HCT116 (cell line): ENCODE measurements at regions not wholly inside any gene's neighbourhood (a gene's known extent, or its start where the extent isn't known, plus 50 kb on each side); places are given as distances from the start of the nearest gene placed in this dataset.

ENCODE experiments used
- ATAC-seq: fragments of 200-7000 bp; cut with Tn5 transposase; 2 replicates; pipeline ENCODE4 v1.9.1; 2020; ENCODE audit warnings: mild to moderate bottlenecking, moderate library complexity
- BruUV-seq: library from RNA; stranded (reverse); fragments of 400-500 nt; replicated peaks from 2 replicates; lab custom pipeline; 2021; lab: Mats Ljungman, UMichigan
- CTCF ChIA-PET: fragments of 300-600 bp; sonication (Branson Sonifier 250); formaldehyde crosslinking; loops from one replicate; lab custom pipeline; 2021; ENCODE audit warnings: antibody characterized with exemption; lab: Charles Lee
- POLR2A ChIA-PET: fragments of 300-600, 350-600 bp; sonication (Branson Sonifier 250); formaldehyde crosslinking; loops from one replicate; lab custom pipeline; 2021; ENCODE audit warnings: antibody characterized with exemption; lab: Charles Lee
- RAD21 ChIA-PET, 2 experiments: fragments of 300-600 bp; sonication (Branson Sonifier 250); formaldehyde crosslinking; loops; one replicate each; lab custom pipeline; 2023; ENCODE audit warnings: low total read pairs in 2 of 2; ENCODE audit not compliant: uncharacterized antibody in 2 of 2, unreplicated experiment in 2 of 2, low non-redundant PET in 1 of 2; lab: Charles Lee
- DNase-seq: peaks from one replicate; pipeline ENCODE4 v3.0.0-alpha.2; 2010; ENCODE audit warnings: low read depth, low spot score
- H2AFZ ChIP-seq: fragments of 200-600 bp; shearing (Covaris generic), sonication (generic); 2 replicates; pipeline ENCODE4 v1.6.1; 2017; ENCODE audit warnings: low read depth, mixed run types, mixed read lengths, antibody characterized with exemption, low read length; ENCODE audit not compliant: poor library complexity, severe bottlenecking
- H3K27ac ChIP-seq: 2 replicates; pipeline ENCODE4 v1.5.1; 2012; ENCODE audit warnings: low read depth, low read length
- H3K27me3 ChIP-seq: fragments of 200-600 bp; sonication (generic); 2 replicates; pipeline ENCODE4 v1.6.1; 2016; ENCODE audit warnings: mixed run types, low read length, mixed read lengths; ENCODE audit not compliant: insufficient read depth
- H3K36me3 ChIP-seq, 2 experiments: fragments of 200-500 bp in 1 of 2; fragments of 200-600 bp in 1 of 2; sonication (Bioruptor generic) in 1 of 2; sonication (generic) in 1 of 2; 2 replicates each; pipeline versions ENCODE4 v1.5.1 to v1.6.1; 2014 to 2016; ENCODE audit warnings: low read length in 2 of 2, inconsistent platforms in 1 of 2, mixed read lengths in 1 of 2, mixed run types in 1 of 2; ENCODE audit not compliant: insufficient read depth in 2 of 2, control insufficient read depth in 1 of 2
- H3K4me1 ChIP-seq, 2 experiments: fragments of 200-600 bp in 1 of 2; sonication (generic) in 1 of 2; 2 replicates each; pipeline versions ENCODE4 v1.5.1 to v1.6.1; 2012 to 2017; ENCODE audit warnings: low read length in 2 of 2, inconsistent platforms in 1 of 2, mild to moderate bottlenecking in 1 of 2, mixed read lengths in 1 of 2, mixed run types in 1 of 2, moderate library complexity in 1 of 2; ENCODE audit not compliant: insufficient read depth in 2 of 2, control insufficient read depth in 1 of 2
- H3K4me2 ChIP-seq: fragments of 200-600 bp; sonication (generic); 2 replicates; pipeline ENCODE4 v1.6.1; 2017; ENCODE audit warnings: mixed run types, low read length, mixed read lengths
- H3K4me3 ChIP-seq, 2 experiments: fragments of 200-600 bp in 1 of 2; sonication (generic) in 1 of 2; replicated peaks in 1 of 2; 2 replicates each; pipeline ENCODE4 v1.5.1; 2011 to 2016; ENCODE audit warnings: low read length in 2 of 2, control low read depth in 1 of 2, low read depth in 1 of 2, mild to moderate bottlenecking in 1 of 2, mixed read lengths in 1 of 2, mixed run types in 1 of 2
- H3K79me2 ChIP-seq: fragments of 200-600 bp; sonication (generic); 2 replicates; pipeline ENCODE4 v1.6.1; 2017; ENCODE audit warnings: mild to moderate bottlenecking, mixed run types, low read length, moderate library complexity, mixed read lengths; ENCODE audit not compliant: insufficient read depth
- H3K9ac ChIP-seq: fragments of 200-600 bp; sonication (generic); 2 replicates; pipeline ENCODE4 v1.6.1; 2016; ENCODE audit warnings: low read length, mixed read lengths
- H3K9me2 ChIP-seq: fragments of 200-600 bp; sonication (generic), shearing (Covaris generic); 2 replicates; pipeline ENCODE4 v1.6.1; 2017; ENCODE audit warnings: mixed run types, mild to moderate bottlenecking, moderate library complexity; ENCODE audit not compliant: insufficient read depth
- H3K9me3 ChIP-seq, 2 experiments: fragments of 200-500 bp in 1 of 2; fragments of 200-600 bp in 1 of 2; sonication (Bioruptor generic) in 1 of 2; sonication (generic) in 1 of 2; 2 replicates each; pipeline ENCODE4 v1.6.1; 2014 to 2017; ENCODE audit warnings: low read length in 2 of 2, mixed read lengths in 2 of 2, inconsistent platforms in 1 of 2, low read depth in 1 of 2, mild to moderate bottlenecking in 1 of 2, mixed run types in 1 of 2, moderate library complexity in 1 of 2; ENCODE audit not compliant: control insufficient read depth in 1 of 2, insufficient read depth in 1 of 2
- H4K20me1 ChIP-seq: fragments of 200-600 bp; sonication (generic), shearing (Covaris generic); 2 replicates; pipeline ENCODE4 v1.6.1; 2017; ENCODE audit warnings: mixed run types, mild to moderate bottlenecking, moderate library complexity; ENCODE audit not compliant: insufficient read depth
- CBX3 ChIP-seq: IDR thresholded peaks from 2 replicates; pipeline ENCODE4 v1.6.1; 2012; ENCODE audit warnings: low read depth
- EGR1 ChIP-seq: IDR thresholded peaks from 2 replicates; pipeline ENCODE4 v1.6.1; 2012; ENCODE audit warnings: low read depth
- ELF1 ChIP-seq: IDR thresholded peaks from 2 replicates; pipeline ENCODE4 v1.6.1; 2012; ENCODE audit warnings: low read depth, borderline replicate concordance
- EZH2phosphoT487 ChIP-seq: fragments of 200-600 bp; IDR thresholded peaks from 2 replicates; pipeline ENCODE4 v1.6.1; 2018; ENCODE audit warnings: antibody characterized with exemption, borderline replicate concordance
- FOSL1 ChIP-seq: IDR thresholded peaks from 2 replicates; pipeline ENCODE4 v1.6.1; 2012; ENCODE audit warnings: low read depth
- POLR2A ChIP-seq: IDR thresholded peaks from 2 replicates; pipeline ENCODE4 v1.7.0; 2011; ENCODE audit warnings: borderline replicate concordance; ENCODE audit not compliant: insufficient read depth, insufficient read length; ENCODE audit errors: extremely low read depth
- RAD21 ChIP-seq: IDR thresholded peaks from 2 replicates; pipeline ENCODE4 v1.6.1; 2012; ENCODE audit warnings: low read depth, mild to moderate bottlenecking
- REST ChIP-seq: IDR thresholded peaks from 2 replicates; pipeline ENCODE4 v1.6.1; 2012; ENCODE audit warnings: low read depth
- SP1 ChIP-seq: IDR thresholded peaks from 2 replicates; pipeline ENCODE4 v1.6.1; 2012; ENCODE audit warnings: low read depth
- ZFX ChIP-seq: fragments of 450-650 bp; IDR thresholded peaks from 2 replicates; pipeline ENCODE4 v1.6.1; 2017
- ZNF274 ChIP-seq: fragments of 200-500 bp; sonication (Bioruptor generic); IDR thresholded peaks from 2 replicates; pipeline ENCODE4 v1.6.1; 2014; ENCODE audit warnings: mild to moderate bottlenecking, low read depth, low read length, inconsistent platforms
- intact Hi-C: fragments of 100-400 bp; cut with micrococcal nuclease; formaldehyde crosslinking; loops from 2 replicates; pipeline ENCODE4 v1.10.0; 2022
- TF ChIP-seq, protein P1 (sequence below), 3 experiments: fragments of 200-600 bp in 1 of 3; sonication (generic) in 1 of 3; IDR thresholded peaks in 2 of 3; conservative IDR thresholded peaks in 1 of 3; 2 replicates each; pipeline ENCODE4 v1.5.1; 2012 to 2017; ENCODE audit warnings: low read depth in 2 of 3, low read length in 2 of 3, antibody characterized with exemption in 1 of 3, borderline replicate concordance in 1 of 3, control low read depth in 1 of 3, mild to moderate bottlenecking in 1 of 3, mixed read lengths in 1 of 3, mixed run types in 1 of 3, moderate library complexity in 1 of 3; ENCODE audit not compliant: insufficient read depth in 1 of 3
- TF ChIP-seq, protein P2 (sequence below): IDR thresholded peaks from 2 replicates; pipeline ENCODE4 v1.6.1; 2012

DNA sequence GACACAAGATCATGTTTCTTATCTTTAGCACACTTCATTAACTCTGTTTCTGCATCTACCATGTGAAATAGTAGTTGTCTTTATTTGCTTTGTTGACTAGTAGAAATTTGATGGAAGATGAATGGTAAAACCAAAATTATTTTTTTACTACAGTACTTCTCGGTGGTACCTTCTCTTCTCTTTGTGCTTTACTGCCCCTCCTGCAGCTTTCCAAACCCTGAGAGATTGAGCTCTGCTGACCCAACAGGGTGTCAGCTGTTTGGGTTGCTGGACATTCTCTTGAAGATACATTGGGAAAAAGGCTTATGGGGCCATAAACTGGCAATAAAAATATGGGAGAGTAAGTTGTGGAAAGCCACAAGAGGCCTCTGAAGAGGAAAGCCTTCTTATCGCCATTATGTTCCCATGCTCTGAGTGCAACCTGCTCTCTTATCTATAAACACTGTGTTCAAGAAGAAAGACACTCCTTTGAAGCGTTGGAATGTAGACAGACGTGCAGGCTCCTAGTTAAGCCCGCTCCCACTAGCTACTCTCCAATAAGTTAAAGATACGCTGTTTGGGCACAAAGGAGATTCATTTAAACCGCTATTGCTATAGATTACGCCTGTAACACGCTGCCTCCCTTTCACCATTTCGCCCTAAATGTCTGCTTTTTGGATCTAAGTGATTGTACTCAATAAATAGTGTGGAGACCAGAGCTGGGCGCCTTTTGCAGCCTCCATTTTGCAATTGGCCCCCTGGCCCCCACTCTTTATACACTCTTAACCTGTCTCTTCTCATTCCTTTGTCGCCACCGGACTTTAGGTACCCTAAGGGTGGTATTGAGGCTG lies 60.1 kb upstream of the PRSS16 start:
- Histone ChIP-seq H3K27ac (no peak overlapping the region), H3K9me2 (no peaks in the 10 kb centered on the region), H4K20me1 (no peaks in the 10 kb centered on the region), H3K4me1 (peaks cover 2 to 13% of the 10 kb centered on the region in 2 experiments; a peak in 3 of 4 replicates), H3K79me2 (no peaks in the 10 kb centered on the region), H3K27me3 (no peaks in the 10 kb centered on the region), H3K9ac (no peak overlapping the region), H2AFZ (peak overlapping the region; percentile 90), H3K4me3 (no peak overlapping the region), H3K4me2 (peak overlapping the region; percentile 83), H3K9me3 (no peaks in the 10 kb centered on the region), H3K36me3 (no peaks in the 10 kb centered on the region)
- ChIA-PET RAD21 (no interaction called here), CTCF (interaction anchor here (1.0 kb wide), 1 partner anchor 422 kb away, joined by 3 read pairs; no protein-coding TSS in a partner anchor), POLR2A (no interaction called here)
- DNase-seq: no peak
- ATAC-seq: no peak
- intact Hi-C loops: loop anchor here (2.0 to 5.0 kb wide), 6 partner anchors 285 to 707 kb away; partner anchors contain the start of gene ZNF184
- no TSS peak for BruUV-seq
- TF ChIP-seq EZH2phosphoT487 (no peak), REST (no peak), POLR2A (no peak), FOSL1 (no peak), ELF1 (no peak), EGR1 (no peak), SP1 (no peak), CBX3 (no peak), ZFX (no peak), RAD21 (no peak), ZNF274 (no peak)
- TF ChIP-seq, protein P1, sequence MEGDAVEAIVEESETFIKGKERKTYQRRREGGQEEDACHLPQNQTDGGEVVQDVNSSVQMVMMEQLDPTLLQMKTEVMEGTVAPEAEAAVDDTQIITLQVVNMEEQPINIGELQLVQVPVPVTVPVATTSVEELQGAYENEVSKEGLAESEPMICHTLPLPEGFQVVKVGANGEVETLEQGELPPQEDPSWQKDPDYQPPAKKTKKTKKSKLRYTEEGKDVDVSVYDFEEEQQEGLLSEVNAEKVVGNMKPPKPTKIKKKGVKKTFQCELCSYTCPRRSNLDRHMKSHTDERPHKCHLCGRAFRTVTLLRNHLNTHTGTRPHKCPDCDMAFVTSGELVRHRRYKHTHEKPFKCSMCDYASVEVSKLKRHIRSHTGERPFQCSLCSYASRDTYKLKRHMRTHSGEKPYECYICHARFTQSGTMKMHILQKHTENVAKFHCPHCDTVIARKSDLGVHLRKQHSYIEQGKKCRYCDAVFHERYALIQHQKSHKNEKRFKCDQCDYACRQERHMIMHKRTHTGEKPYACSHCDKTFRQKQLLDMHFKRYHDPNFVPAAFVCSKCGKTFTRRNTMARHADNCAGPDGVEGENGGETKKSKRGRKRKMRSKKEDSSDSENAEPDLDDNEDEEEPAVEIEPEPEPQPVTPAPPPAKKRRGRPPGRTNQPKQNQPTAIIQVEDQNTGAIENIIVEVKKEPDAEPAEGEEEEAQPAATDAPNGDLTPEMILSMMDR (IDR thresholded peaks at IDR 0.05 in 2 of 3, conservative IDR thresholded peaks at IDR 0.05 in 1 of 3; ENCODE audit: borderline replicate concordance in 1 of 3, insufficient read depth in 1 of 3, low read depth in 2 of 3, low read length in 2 of 3): no peak
- TF ChIP-seq, protein P2, sequence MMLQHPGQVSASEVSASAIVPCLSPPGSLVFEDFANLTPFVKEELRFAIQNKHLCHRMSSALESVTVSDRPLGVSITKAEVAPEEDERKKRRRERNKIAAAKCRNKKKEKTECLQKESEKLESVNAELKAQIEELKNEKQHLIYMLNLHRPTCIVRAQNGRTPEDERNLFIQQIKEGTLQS: no peak
